ENCODE measurements at regions not wholly inside any gene's neighbourhood (a gene's known extent, or its start where the extent isn't known, plus 50 kb on each side); places are given as distances from the start of the nearest gene placed in this dataset.
A peak's percentile ranks its signal among the peaks of the same experiment; 100 is the strongest.

DNA sequence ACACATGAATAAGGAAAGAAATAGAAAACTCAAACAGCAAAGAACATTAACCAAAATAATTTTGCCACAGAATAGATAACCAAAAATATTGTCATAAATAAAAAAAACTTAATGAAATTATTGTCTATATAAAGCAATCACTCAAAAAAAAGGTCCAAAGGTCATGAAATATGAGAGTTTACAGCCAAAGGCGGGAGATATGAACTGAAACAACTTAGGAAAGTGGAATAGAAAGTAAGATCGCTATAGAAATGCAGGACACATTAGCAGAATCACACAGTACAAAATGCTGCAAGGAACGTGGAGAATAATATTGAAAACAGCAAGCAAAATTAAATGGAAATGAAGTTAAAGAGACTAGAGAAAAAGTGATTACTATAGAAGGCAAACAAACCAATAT, 375.0 kb upstream of the ARHGEF26 start:
- no peak overlapping the region for H3K4me3 ChIP-seq (ENCODE audit: low read depth, low read length)
- TF ChIP-seq, protein P1, sequence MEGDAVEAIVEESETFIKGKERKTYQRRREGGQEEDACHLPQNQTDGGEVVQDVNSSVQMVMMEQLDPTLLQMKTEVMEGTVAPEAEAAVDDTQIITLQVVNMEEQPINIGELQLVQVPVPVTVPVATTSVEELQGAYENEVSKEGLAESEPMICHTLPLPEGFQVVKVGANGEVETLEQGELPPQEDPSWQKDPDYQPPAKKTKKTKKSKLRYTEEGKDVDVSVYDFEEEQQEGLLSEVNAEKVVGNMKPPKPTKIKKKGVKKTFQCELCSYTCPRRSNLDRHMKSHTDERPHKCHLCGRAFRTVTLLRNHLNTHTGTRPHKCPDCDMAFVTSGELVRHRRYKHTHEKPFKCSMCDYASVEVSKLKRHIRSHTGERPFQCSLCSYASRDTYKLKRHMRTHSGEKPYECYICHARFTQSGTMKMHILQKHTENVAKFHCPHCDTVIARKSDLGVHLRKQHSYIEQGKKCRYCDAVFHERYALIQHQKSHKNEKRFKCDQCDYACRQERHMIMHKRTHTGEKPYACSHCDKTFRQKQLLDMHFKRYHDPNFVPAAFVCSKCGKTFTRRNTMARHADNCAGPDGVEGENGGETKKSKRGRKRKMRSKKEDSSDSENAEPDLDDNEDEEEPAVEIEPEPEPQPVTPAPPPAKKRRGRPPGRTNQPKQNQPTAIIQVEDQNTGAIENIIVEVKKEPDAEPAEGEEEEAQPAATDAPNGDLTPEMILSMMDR (IDR thresholded peaks at IDR 0.05; ENCODE audit: insufficient read depth, low read length), result no peak
- no peak for DNase-seq (ENCODE audit: low read depth)

DNA sequence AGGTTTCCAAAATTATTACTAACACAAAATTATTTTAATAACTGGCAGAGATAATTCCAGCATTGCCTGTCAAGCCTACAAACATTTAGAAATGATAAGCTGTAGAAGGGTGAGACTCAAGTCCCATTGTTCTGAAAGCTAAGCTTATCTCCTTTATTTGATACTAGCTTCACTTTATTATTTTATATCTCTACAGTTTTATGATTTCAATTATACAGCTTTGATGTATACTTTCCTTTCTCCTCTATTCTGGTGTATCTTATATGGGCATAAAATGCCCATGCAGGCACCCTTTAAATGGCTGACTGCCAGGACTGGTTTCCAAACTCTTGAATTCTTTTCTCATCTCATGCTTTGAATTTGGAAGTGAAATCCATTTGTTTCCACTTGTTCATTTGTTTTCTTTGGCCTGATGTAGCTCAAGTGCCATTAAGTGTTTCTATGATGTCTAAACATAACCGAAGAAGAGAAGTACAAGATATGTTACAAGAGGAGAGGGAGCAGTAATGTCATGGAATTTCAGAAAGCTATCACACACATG, 372.1 kb upstream of the ARHGEF26 start:
- no peak overlapping the region for H3K4me3 ChIP-seq (ENCODE audit: low read depth, low read length)
- TF ChIP-seq, protein P1 (IDR thresholded peaks at IDR 0.05; ENCODE audit: insufficient read depth, low read length), result no peak
- peak; percentile 24 for DNase-seq (ENCODE audit: low read depth)

DNA sequence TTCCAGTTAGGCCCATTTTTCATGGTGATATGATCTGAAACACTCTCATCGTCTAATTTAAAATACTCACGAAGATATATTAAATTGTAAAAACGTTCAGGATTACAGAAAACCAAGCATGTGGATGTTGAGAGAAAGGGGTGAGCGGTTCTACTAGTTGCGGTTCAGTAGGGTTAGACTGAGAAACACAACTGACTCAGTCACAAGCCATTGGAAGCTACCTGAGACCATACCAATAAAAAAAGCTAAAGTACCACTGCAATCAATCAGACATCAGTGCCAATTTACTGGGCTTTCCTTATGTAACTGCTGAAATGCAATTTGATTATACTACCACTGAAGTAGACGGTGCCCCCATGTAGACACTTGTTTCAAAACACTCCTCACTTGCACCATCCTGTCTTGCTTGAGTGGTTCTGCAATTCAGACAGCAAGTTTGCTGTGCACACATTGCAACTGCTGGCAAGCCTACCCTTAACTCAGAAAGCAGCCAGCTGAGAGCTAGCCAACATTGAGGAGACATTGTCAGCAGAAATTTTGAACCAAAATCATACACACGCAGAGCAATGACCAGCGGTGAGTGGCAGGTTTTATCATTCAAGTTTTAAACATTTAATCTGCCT, 368.7 kb upstream of the ARHGEF26 start:
- peak; percentile 42 for DNase-seq (ENCODE audit: low read depth)
- TF ChIP-seq, protein P1 (IDR thresholded peaks at IDR 0.05; ENCODE audit: insufficient read depth, low read length), result no peak
- no peak overlapping the region for H3K4me3 ChIP-seq (ENCODE audit: low read depth, low read length)

DNA sequence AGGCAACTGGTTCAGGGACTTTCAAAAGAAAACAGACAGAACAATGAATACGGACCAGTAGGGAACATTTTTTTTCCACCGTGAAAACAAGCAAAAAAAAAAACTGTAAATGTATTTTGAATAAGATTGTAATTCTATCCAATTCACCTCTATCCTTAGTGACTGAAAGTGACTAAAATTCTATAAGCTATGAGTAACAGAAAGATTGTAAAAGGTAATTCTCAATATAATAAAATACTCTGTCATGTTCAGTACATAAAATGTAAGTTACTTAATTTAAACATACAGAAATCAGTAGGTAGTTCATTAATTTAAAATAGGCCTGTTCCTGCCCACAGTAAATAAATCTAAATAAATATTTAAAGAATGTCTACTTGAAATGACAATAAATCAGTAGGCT, 368.2 kb upstream of the ARHGEF26 start:
- no peak for DNase-seq (ENCODE audit: low read depth)
- TF ChIP-seq, protein P1 (IDR thresholded peaks at IDR 0.05; ENCODE audit: insufficient read depth, low read length), result no peak
- H3K4me3 ChIP-seq (ENCODE audit: low read depth, low read length), result no peak overlapping the region

DNA sequence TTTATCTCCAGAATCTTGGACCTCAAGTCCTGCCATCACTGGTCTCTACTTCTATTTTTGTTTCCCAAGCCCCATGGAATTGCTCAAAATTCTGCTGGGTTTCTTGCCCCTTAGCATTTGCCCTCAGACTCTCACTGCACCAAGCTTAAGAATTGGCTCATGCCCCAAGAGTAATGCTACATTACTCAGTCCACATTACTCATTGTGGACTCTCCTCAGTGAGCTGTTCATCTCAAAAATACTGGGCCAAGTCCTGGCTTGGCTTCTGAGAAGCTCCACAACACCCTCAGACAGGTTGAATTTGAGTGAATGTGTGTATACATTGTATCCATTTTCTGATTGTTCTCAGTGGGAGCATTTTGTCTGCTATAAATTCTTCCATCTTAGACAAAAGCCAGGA, 364.4 kb upstream of the ARHGEF26 start:
- H3K4me3 ChIP-seq (ENCODE audit: low read depth, low read length), result no peak overlapping the region
- TF ChIP-seq, protein P1 (IDR thresholded peaks at IDR 0.05; ENCODE audit: insufficient read depth, low read length), result no peak
- peak; percentile 64 for DNase-seq (ENCODE audit: low read depth)

DNA sequence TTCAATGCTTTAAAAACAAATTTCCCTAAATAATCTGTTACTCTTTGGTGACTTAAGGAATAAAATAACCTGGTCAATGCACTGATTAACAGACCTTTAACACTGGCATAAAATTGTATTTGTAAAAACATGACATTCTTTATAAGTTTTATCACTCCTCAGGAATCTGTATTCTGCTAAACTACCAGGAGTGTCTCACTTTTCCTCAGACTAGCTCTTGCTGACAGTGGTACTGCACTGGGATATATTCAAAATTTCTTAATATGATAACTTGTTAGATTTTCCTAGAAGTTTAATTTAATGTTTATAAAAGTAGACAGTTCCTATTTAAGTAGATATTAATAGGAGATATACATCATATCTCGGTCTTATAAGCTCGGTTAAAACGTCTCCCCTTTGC, 363.4 kb upstream of the ARHGEF26 start:
- TF ChIP-seq, protein P1 (IDR thresholded peaks at IDR 0.05; ENCODE audit: insufficient read depth, low read length), result no peak
- peak; percentile 10 for DNase-seq (ENCODE audit: low read depth)
- H3K4me3 ChIP-seq (ENCODE audit: low read depth, low read length), result no peak overlapping the region

DNA sequence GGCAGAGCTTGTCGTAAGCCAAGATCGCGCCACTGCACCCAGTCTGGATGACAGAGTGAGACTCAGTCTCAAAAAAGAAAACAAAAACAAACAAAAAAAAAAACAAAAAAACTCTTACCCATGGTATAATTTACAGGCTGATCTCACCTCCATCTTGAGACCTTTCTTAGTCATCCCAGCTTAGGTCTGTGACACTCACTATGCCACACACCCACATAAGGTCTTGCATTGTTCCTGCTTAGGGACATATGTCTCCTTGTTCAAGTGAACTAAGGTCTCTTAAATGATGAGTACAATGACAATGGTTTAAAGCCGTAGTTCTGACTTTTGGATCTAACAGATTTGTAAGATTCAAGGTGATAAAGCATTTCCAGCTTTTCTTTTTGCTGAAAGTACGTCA, 360.2 kb upstream of the ARHGEF26 start:
- TF ChIP-seq, protein P1 (IDR thresholded peaks at IDR 0.05; ENCODE audit: insufficient read depth, low read length), result no peak
- DNase-seq (ENCODE audit: low read depth), result no peak

More for the DNA sequence above, 360.2 kb upstream of the ARHGEF26 start:
- H3K4me3 ChIP-seq (ENCODE audit: low read depth, low read length), result no peak overlapping the region

Measured in fibroblast of the aortic adventitia (primary cell).